GM10266 (cell line): ENCODE measurements at regions not wholly inside any gene's neighbourhood (a gene's known extent, or its start where the extent isn't known, plus 50 kb on each side); places are given as distances from the start of the nearest gene placed in this dataset.

Experiments used
- DNase-seq: peaks from one replicate; pipeline ENCODE4 v3.0.0; 2012; ENCODE audit errors: extremely low spot score
- TF ChIP-seq, protein P1 (sequence below): IDR thresholded peaks from 2 replicates; pipeline ENCODE4 v1.5.1; 2012; ENCODE audit warnings: mild to moderate bottlenecking, low read depth; ENCODE audit not compliant: control insufficient read depth, insufficient read depth; ENCODE audit errors: missing control alignments

DNA sequence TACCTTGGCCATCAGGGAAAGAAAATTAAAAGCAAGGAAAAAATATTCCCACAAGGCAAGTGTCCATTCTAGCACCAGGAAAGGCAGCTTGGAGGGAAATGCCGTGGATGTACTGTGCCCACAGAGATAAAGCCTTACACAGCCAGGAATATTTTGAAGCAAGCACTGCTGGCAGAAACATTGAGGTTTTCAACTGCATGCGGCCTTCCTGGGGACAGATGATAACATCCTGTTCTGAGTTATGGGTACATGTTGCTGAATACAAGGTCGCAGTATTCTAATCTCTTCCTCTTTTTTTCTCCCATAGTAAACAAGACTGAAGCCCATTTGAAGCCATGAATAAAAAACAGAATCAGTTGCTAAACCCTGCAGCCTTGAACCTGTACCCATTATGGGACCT, 197.1 kb downstream of the BTG1 start:
- no peak for DNase-seq
- TF ChIP-seq, protein P1, sequence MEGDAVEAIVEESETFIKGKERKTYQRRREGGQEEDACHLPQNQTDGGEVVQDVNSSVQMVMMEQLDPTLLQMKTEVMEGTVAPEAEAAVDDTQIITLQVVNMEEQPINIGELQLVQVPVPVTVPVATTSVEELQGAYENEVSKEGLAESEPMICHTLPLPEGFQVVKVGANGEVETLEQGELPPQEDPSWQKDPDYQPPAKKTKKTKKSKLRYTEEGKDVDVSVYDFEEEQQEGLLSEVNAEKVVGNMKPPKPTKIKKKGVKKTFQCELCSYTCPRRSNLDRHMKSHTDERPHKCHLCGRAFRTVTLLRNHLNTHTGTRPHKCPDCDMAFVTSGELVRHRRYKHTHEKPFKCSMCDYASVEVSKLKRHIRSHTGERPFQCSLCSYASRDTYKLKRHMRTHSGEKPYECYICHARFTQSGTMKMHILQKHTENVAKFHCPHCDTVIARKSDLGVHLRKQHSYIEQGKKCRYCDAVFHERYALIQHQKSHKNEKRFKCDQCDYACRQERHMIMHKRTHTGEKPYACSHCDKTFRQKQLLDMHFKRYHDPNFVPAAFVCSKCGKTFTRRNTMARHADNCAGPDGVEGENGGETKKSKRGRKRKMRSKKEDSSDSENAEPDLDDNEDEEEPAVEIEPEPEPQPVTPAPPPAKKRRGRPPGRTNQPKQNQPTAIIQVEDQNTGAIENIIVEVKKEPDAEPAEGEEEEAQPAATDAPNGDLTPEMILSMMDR, result no peak

- no peak for DNase-seq
Measured at GRCh38 chr12:91947459-91947858, 198.2 kb downstream of the BTG1 start.

GRCh38 chr12:91944637-91945036, 201.0 kb downstream of the BTG1 start:
- no peak for DNase-seq

More at GRCh38 chr12:91947459-91947858, 198.2 kb downstream of the BTG1 start:
- TF ChIP-seq, protein P1, result no peak

GRCh38 chr12:91940826-91941570, 204.6 kb downstream of the BTG1 start:
- TF ChIP-seq, protein P1, result no peak
- no peak for DNase-seq

More at GRCh38 chr12:91944637-91945036, 201.0 kb downstream of the BTG1 start:
- TF ChIP-seq, protein P1, result no peak

DNA sequence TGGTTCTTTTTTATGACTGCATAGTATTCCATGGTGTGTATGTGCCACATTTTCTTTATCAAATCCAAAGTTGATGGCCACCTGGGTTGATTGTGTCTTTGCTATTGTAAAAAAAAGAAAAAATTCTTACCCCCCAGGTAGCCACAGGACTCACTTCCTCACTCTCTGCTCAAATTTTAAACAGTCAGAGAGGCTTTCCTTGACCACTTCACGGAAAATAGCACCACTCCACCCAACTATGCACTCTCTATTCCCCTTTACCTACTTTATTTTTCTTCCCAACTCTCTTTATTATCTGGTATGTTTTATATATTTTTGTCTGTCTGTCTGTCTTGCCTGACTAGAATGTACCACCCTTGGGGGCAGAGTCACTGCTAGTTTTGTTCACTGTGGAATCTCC, 205.3 kb downstream of the BTG1 start:
- no peak for DNase-seq
- TF ChIP-seq, protein P1, result no peak

DNA sequence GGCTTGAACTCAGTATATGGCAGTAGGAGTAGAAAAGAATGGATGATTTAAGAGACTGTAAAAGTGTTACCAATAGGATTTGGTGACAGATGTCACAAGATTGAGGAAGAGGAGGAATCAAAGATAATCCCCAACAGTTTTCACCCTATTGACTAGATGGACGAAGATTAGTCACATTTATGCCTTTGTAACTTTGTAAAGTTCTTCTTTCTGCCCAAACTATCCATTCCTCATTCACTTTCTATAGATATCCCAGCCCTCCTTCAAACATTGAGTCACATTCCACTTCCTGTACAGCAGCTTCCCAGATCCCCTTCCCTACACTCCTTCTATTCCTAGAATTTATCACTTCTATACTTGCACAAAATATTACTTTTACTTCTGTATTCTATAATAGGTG, 207.9 kb downstream of the BTG1 start:
- TF ChIP-seq, protein P1, result no peak
- DNase-seq, result no peak

- no peak for DNase-seq
- TF ChIP-seq, protein P1, result no peak
Measured at GRCh38 chr12:91937009-91937408, 208.6 kb downstream of the BTG1 start.
